ENCODE measurements at regions not wholly inside any gene's neighbourhood (a gene's known extent, or its start where the extent isn't known, plus 50 kb on each side); places are given as distances from the start of the nearest gene placed in this dataset.

GRCh38 chr6:137430954-137431353 is 63.2 kb downstream of the OLIG3 start (continued):
- TF ChIP-seq HSF1 (IDR thresholded peaks at IDR 0.05; ENCODE audit: low read depth, low read length) (no peak), LARP7 (IDR thresholded peaks at IDR 0.05) (no peak), POU2F2 (IDR thresholded peaks at IDR 0.05; ENCODE audit: borderline replicate concordance, low read depth, low read length) (peak; percentile 36; the same call in 1 of the 3 replicates), PAX5 (IDR thresholded peaks at IDR 0.05; ENCODE audit: borderline replicate concordance, low read depth, low read length) (peak; percentile 86), ZBTB11 (CRISPR knock-in tag; IDR thresholded peaks at IDR 0.05) (no peak), BACH1 (IDR thresholded peaks at IDR 0.05; ENCODE audit: borderline replicate concordance) (no peak), IKZF2 (IDR thresholded peaks at IDR 0.05) (peak; percentile 54 to 69; a peak in 2 of 4 replicates), BCL11A (IDR thresholded peaks at IDR 0.05; ENCODE audit: low read depth, low read length) (no peak)

Measured in GM12878 (cell line).